Type B pancreatic cell (in vitro differentiated cells): ENCODE measurements at regions not wholly inside any gene's neighbourhood (a gene's known extent, or its start where the extent isn't known, plus 50 kb on each side); places are given as distances from the start of the nearest gene placed in this dataset.

ENCODE experiments used
- DNase-seq: peaks from one replicate; pipeline ENCODE4 v3.0.0; 2021; ENCODE audit warnings: mixed read lengths; ENCODE audit not compliant: unreplicated experiment; ENCODE audit errors: extremely low spot score
- H3K27ac Mint-ChIP-seq: 2 replicates; pipeline ENCODE4 v1.8.0; 2021; ENCODE audit warnings: mild to moderate bottlenecking, mixed read lengths
- H3K27me3 Mint-ChIP-seq: 2 replicates; pipeline ENCODE4 v1.8.0; 2021; ENCODE audit warnings: mixed read lengths
- H3K36me3 Mint-ChIP-seq: 2 replicates; pipeline ENCODE4 v1.8.0; 2021; ENCODE audit warnings: mixed read lengths
- H3K4me1 Mint-ChIP-seq: one replicate; pipeline ENCODE4 v1.8.0; 2021; ENCODE audit warnings: mixed read lengths; ENCODE audit not compliant: unreplicated experiment
- H3K4me3 Mint-ChIP-seq: 2 replicates; pipeline ENCODE4 v1.8.0; 2021; ENCODE audit warnings: mild to moderate bottlenecking, mixed read lengths
- H3K9me3 Mint-ChIP-seq: 2 replicates; pipeline ENCODE4 v1.8.0; 2021; ENCODE audit warnings: mixed read lengths
- CTCF ChIP-seq: fragments of 200-600 bp; sonication (generic); conservative IDR thresholded peaks from 2 replicates; pipeline ENCODE4 v1.5.0; 2021; ENCODE audit warnings: antibody characterized with exemption, mild to moderate bottlenecking

- Mint-ChIP-seq H3K27me3 (peaks cover 10% of the 10 kb centered on the region), H3K36me3 (no peaks in the 10 kb centered on the region)
Observed at GRCh38 chr9:107868186-107868585, 378.6 kb upstream of the KLF4 start.

GRCh38 chr9:107867738-107868137, 378.2 kb upstream of the KLF4 start:
- Mint-ChIP-seq H3K4me3 (no peak overlapping the region), H3K36me3 (no peaks in the 10 kb centered on the region), H3K4me1 (no peaks in the 10 kb centered on the region), H3K27me3 (peaks cover 10% of the 10 kb centered on the region), H3K9me3 (no peaks in the 10 kb centered on the region), H3K27ac (no peak overlapping the region)
- DNase-seq = no peak
- TF ChIP-seq CTCF = no peak

More at GRCh38 chr9:107868186-107868585, 378.6 kb upstream of the KLF4 start:
- TF ChIP-seq CTCF = no peak
- Mint-ChIP-seq H3K4me3 (no peak overlapping the region), H3K9me3 (no peaks in the 10 kb centered on the region), H3K4me1 (no peaks in the 10 kb centered on the region), H3K27ac (no peak overlapping the region)
- DNase-seq = no peak

GRCh38 chr9:107866711-107867311, 377.2 kb upstream of the KLF4 start:
- no peak for DNase-seq
- no peak overlapping the region for H3K4me3 Mint-ChIP-seq
- H3K27ac Mint-ChIP-seq = no peak overlapping the region
- TF ChIP-seq CTCF = no peak
- H3K27me3 Mint-ChIP-seq = peaks cover 13% of the 10 kb centered on the region
- no peaks in the 10 kb centered on the region for H3K4me1 Mint-ChIP-seq
- H3K36me3 Mint-ChIP-seq = no peaks in the 10 kb centered on the region
- no peaks in the 10 kb centered on the region for H3K9me3 Mint-ChIP-seq

- TF ChIP-seq CTCF = no peak
- H3K27ac Mint-ChIP-seq = peak overlapping the region; percentile 14
- H3K4me3 Mint-ChIP-seq = no peak overlapping the region
- no peak for DNase-seq
- H3K9me3 Mint-ChIP-seq = no peaks in the 10 kb centered on the region
- no peaks in the 10 kb centered on the region for H3K36me3 Mint-ChIP-seq
- H3K4me1 Mint-ChIP-seq = no peaks in the 10 kb centered on the region
- H3K27me3 Mint-ChIP-seq = peaks cover 10% of the 10 kb centered on the region
Observed at GRCh38 chr9:107863396-107863795, 373.8 kb upstream of the KLF4 start.

- H3K4me1 Mint-ChIP-seq = no peaks in the 10 kb centered on the region
- no peak overlapping the region for H3K4me3 Mint-ChIP-seq
- no peak overlapping the region for H3K27ac Mint-ChIP-seq
- peaks cover 10% of the 10 kb centered on the region for H3K27me3 Mint-ChIP-seq
- no peaks in the 10 kb centered on the region for H3K9me3 Mint-ChIP-seq
- no peaks in the 10 kb centered on the region for H3K36me3 Mint-ChIP-seq
- DNase-seq = no peak
- no peak for TF ChIP-seq CTCF
Observed at GRCh38 chr9:107862881-107863280, 373.3 kb upstream of the KLF4 start.

GRCh38 chr9:107862323-107862722, 372.8 kb upstream of the KLF4 start:
- Mint-ChIP-seq H3K27ac (no peak overlapping the region), H3K36me3 (no peaks in the 10 kb centered on the region), H3K4me3 (no peak overlapping the region), H3K9me3 (no peaks in the 10 kb centered on the region), H3K27me3 (peaks cover 10% of the 10 kb centered on the region), H3K4me1 (no peaks in the 10 kb centered on the region)
- TF ChIP-seq CTCF = no peak
- DNase-seq = no peak
